ENCODE measurements at regions not wholly inside any gene's neighbourhood (a gene's known extent, or its start where the extent isn't known, plus 50 kb on each side); places are given as distances from the start of the nearest gene placed in this dataset.

GRCh38 chr3:40801284-40801741, 276.6 kb downstream of the ZNF621 start:
- TF ChIP-seq POLR2A (IDR thresholded peaks at IDR 0.05) (no peak), CTCF (IDR thresholded peaks at IDR 0.05) (no peak)

All from testis (tissue), 2 donors.